HG03060 (cell line): ENCODE measurements at regions not wholly inside any gene's neighbourhood (a gene's known extent, or its start where the extent isn't known, plus 50 kb on each side); places are given as distances from the start of the nearest gene placed in this dataset.

ENCODE experiments used
- ATAC-seq: cut with Tn5 transposase; IDR thresholded peaks from one replicate; pipeline ENCODE4 v1.9.1; 2021; ENCODE audit warnings: low read depth, moderate number of reproducible peaks; ENCODE audit not compliant: unreplicated experiment

- ATAC-seq, result no peak
Observed at GRCh38 chr11:119496997-119497396, 74.0 kb upstream of the THY1 start.

- ATAC-seq, result no peak
Observed at GRCh38 chr11:119496469-119496868, 73.5 kb upstream of the THY1 start.

- ATAC-seq, result no peak
Observed at GRCh38 chr11:119493712-119494111, 70.7 kb upstream of the THY1 start.

GRCh38 chr11:119491753-119492510 lies 69.0 kb upstream of the THY1 start:
- no peak for ATAC-seq

GRCh38 chr11:119490253-119491006 lies 67.5 kb upstream of the THY1 start:
- ATAC-seq, result no peak

GRCh38 chr11:119489087-119489486 lies 66.1 kb upstream of the THY1 start:
- ATAC-seq, result no peak

GRCh38 chr11:119488256-119488995 lies 65.5 kb upstream of the THY1 start:
- no peak for ATAC-seq

GRCh38 chr11:119486691-119487259 lies 63.8 kb upstream of the THY1 start:
- no peak for ATAC-seq

GRCh38 chr11:119486016-119486415 lies 63.0 kb upstream of the THY1 start:
- ATAC-seq, result no peak

- no peak for ATAC-seq
Observed at GRCh38 chr11:119484741-119485605, 62.0 kb upstream of the THY1 start.

GRCh38 chr11:119483881-119484371 lies 61.0 kb upstream of the THY1 start:
- ATAC-seq, result no peak

GRCh38 chr11:119483341-119483880 lies 60.4 kb upstream of the THY1 start:
- no peak for ATAC-seq

GRCh38 chr11:119482521-119483011 lies 59.6 kb upstream of the THY1 start:
- ATAC-seq, result no peak

- ATAC-seq, result no peak
Observed at GRCh38 chr11:119481667-119482400, 58.9 kb upstream of the THY1 start.

- ATAC-seq, result peak; percentile 54
Observed at GRCh38 chr11:119481021-119481666, 58.2 kb upstream of the THY1 start.

GRCh38 chr11:119480380-119481020 lies 57.5 kb upstream of the THY1 start:
- no peak for ATAC-seq

GRCh38 chr11:119479685-119480275 lies 56.8 kb upstream of the THY1 start:
- ATAC-seq, result no peak
